ENCODE measurements at regions not wholly inside any gene's neighbourhood (a gene's known extent, or its start where the extent isn't known, plus 50 kb on each side); places are given as distances from the start of the nearest gene placed in this dataset.
A peak's percentile ranks its signal among the peaks of the same experiment; 100 is the strongest.

GRCh38 chr1:87179851-87180519 lies 148.7 kb upstream of the LMO4 start:
- no peak for ATAC-seq (replicated peaks in 6 of 8)
- Histone ChIP-seq H3K4me3 (no peak overlapping the region), H3K27ac (no peak overlapping the region), H3K4me1 (replicated peaks in 1 of 2) (peaks cover 0 to 3% of the 10 kb centered on the region in 2 donors)
- 18 to 89% (median 71%) methylated on average over 2 to 8 of the region's 8 CpGs; no CpG with 5 or more reads in 2 of the 10 experiments for WGBS, 10 experiments
- in situ Hi-C loops (cut with MboI; ENCODE audit: low pct_unique_long_range_greater_than_20kb in 2 of 9, low sequenced_read_pairs in 9 of 9, unreplicated experiment in 9 of 9), result no loop called here

- no peak for ATAC-seq (replicated peaks in 6 of 8)
- Histone ChIP-seq H3K4me3 (no peak overlapping the region), H3K27ac (no peak overlapping the region), H3K4me1 (replicated peaks in 1 of 2) (peaks cover 0 to 3% of the 10 kb centered on the region in 2 donors)
- in situ Hi-C loops (cut with MboI; ENCODE audit: low pct_unique_long_range_greater_than_20kb in 2 of 9, low sequenced_read_pairs in 9 of 9, unreplicated experiment in 9 of 9), result no loop called here
- WGBS, 10 experiments, result 40 to 100% (median 86%) methylated on average over 1 to 3 of the region's 3 CpGs; no CpG with 5 or more reads in 4 of the 10 experiments
Measured at GRCh38 chr1:87180682-87181081, 148.0 kb upstream of the LMO4 start.

DNA sequence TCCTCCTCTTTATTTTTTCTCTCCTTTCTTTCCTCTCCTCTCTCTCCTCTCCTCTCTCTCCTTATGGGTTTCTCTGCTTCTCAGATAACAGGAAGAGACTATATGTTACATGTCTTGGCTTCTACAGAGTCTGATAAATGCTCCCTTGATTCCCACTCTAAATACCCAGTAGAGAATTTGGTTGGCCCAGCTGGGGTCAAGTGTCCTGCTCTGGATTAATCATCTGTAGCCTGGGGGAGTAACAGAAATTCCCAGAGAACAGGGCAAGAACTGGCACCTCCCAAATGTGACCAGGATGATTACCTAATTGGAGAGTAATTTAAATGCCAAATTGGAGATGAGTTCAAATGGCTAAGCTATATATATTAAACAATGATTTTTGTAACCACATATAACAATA lies 146.1 kb upstream of the LMO4 start:
- Histone ChIP-seq H3K27ac (no peak overlapping the region), H3K4me1 (replicated peaks in 1 of 2) (peaks cover 0 to 3% of the 10 kb centered on the region in 2 donors), H3K4me3 (no peak overlapping the region)
- ATAC-seq (replicated peaks in 6 of 8), result peak in 2 of 8 experiments; percentile 45 to 62
- in situ Hi-C loops (cut with MboI; ENCODE audit: low pct_unique_long_range_greater_than_20kb in 2 of 9, low sequenced_read_pairs in 9 of 9, unreplicated experiment in 9 of 9), result no loop called here

GRCh38 chr1:87185077-87185476 lies 143.6 kb upstream of the LMO4 start:
- 81 to 100% (median 97%) methylated on average over 1 to 4 of the region's 4 CpGs; no CpG with 5 or more reads in 1 of the 10 experiments for WGBS, 10 experiments
- no peak for ATAC-seq (replicated peaks in 6 of 8)
- H3K4me1 ChIP-seq (replicated peaks in 1 of 2), result peaks cover 0 to 3% of the 10 kb centered on the region in 2 donors
- no peak overlapping the region for H3K4me3 ChIP-seq
- in situ Hi-C loops (cut with MboI; ENCODE audit: low pct_unique_long_range_greater_than_20kb in 2 of 9, low sequenced_read_pairs in 9 of 9, unreplicated experiment in 9 of 9), result no loop called here
- H3K27ac ChIP-seq, result no peak overlapping the region

- ATAC-seq (replicated peaks in 6 of 8), result no peak
Measured at GRCh38 chr1:87186346-87186745, 142.3 kb upstream of the LMO4 start.

GRCh38 chr1:87188640-87189039 lies 140.0 kb upstream of the LMO4 start:
- peak in 3 of 8 experiments; percentile 56 to 91 (median 79) for ATAC-seq (replicated peaks in 6 of 8)
- no peak overlapping the region for H3K4me3 ChIP-seq
- H3K27ac ChIP-seq, result no peak overlapping the region
- in situ Hi-C loops (cut with MboI; ENCODE audit: low pct_unique_long_range_greater_than_20kb in 2 of 9, low sequenced_read_pairs in 9 of 9, unreplicated experiment in 9 of 9), result no loop called here
- WGBS, 10 experiments, result 0 to 95% (median 88%) methylated on average over 1 to 3 of the region's 3 CpGs; no CpG with 5 or more reads in 3 of the 10 experiments
- H3K4me1 ChIP-seq (replicated peaks in 1 of 2), result no peaks in the 10 kb centered on the region

More at GRCh38 chr1:87186346-87186745, 142.3 kb upstream of the LMO4 start:
- H3K4me1 ChIP-seq (replicated peaks in 1 of 2), result peaks cover 0 to 3% of the 10 kb centered on the region in 2 donors
- WGBS, 10 experiments, result 83 to 100% (median 91%) methylated on average over 2 to 3 of the region's 3 CpGs; no CpG with 5 or more reads in 3 of the 10 experiments
- H3K4me3 ChIP-seq, result no peak overlapping the region
- in situ Hi-C loops (cut with MboI; ENCODE audit: low pct_unique_long_range_greater_than_20kb in 2 of 9, low sequenced_read_pairs in 9 of 9, unreplicated experiment in 9 of 9), result no loop called here
- H3K27ac ChIP-seq, result no peak overlapping the region

DNA sequence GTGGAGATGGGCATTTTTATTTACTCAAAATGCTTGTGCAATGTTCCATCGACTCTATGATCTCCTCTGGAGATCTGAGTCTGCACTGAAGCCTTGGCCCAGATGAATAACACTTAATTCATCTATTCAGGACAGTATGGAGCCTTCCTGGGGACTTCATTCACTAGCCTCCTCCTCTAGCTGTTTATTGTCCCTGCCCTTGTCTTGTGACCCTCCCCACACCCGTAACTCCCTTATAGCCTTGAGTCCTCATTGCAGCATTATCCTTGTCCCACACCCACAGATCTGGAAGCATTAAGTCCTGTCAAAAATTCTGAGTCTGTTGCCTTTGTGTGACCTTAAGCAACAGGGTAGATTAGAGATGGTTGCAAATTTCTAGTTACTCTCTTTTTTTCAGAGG lies 138.3 kb upstream of the LMO4 start:
- in situ Hi-C loops (cut with MboI; ENCODE audit: low pct_unique_long_range_greater_than_20kb in 2 of 9, low sequenced_read_pairs in 9 of 9, unreplicated experiment in 9 of 9), result no loop called here
- 29 to 100% (median 76%) methylated on average over 1 to 2 of the region's 2 CpGs; no CpG with 5 or more reads in 2 of the 10 experiments for WGBS, 10 experiments
- H3K4me3 ChIP-seq, result no peak overlapping the region
- H3K27ac ChIP-seq, result no peak overlapping the region
- H3K4me1 ChIP-seq (replicated peaks in 1 of 2), result no peaks in the 10 kb centered on the region
- ATAC-seq (replicated peaks in 6 of 8), result peak in 2 of 8 experiments; percentile 54 to 58

DNA sequence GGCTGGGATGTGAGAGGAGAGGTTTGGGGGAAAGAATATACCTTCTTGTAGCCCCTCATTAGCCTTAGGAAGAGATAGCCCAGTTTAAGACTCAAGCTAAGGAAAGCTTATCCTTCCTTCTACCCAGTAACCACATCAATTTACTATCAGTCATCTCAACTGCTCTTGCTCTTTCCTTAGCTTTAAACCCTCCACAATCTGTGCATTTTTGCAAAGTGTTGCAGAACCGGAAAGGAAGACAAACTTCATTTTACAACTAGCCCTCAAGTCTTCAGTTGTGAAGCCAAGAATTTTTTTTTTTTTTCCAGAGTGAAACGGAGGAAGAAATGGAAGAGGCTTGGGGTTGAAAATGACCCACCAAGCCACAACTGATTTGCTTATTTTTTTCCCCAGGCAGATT lies 137.0 kb upstream of the LMO4 start:
- H3K4me3 ChIP-seq, result no peak overlapping the region
- H3K27ac ChIP-seq, result no peak overlapping the region
- in situ Hi-C loops (cut with MboI; ENCODE audit: low pct_unique_long_range_greater_than_20kb in 2 of 9, low sequenced_read_pairs in 9 of 9, unreplicated experiment in 9 of 9), result no loop called here
- ATAC-seq (replicated peaks in 6 of 8), result no peak
- no peaks in the 10 kb centered on the region for H3K4me1 ChIP-seq (replicated peaks in 1 of 2)
- 75 to 100% (median 87%) methylated on average over 1 to 2 of the region's 2 CpGs; no CpG with 5 or more reads in 2 of the 10 experiments for WGBS, 10 experiments

DNA sequence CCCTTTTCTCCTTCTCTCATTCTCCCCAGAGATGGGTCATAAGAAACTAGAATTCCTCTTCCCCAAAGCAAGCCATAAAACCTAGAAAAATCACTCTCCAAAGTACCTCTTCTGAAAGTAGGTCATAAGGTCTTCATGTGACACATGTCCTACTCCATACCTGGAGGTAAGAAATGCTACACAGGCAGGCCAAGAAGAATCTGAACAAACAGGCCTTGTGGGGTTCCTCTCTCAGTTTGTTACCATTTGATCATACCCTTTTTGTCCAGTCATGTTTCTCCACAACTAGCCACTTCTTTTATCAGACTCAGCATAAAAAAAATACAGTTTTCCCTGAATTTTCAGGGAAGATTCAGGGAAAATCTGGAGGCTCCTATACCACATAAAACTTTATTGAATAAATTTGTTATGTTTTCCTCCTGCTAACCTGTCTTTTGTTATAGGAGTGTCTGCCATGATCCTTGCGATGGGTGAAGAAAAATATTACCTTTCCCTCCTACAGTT lies 134.4 kb upstream of the LMO4 start:
- in situ Hi-C loops (cut with MboI; ENCODE audit: low pct_unique_long_range_greater_than_20kb in 2 of 9, low sequenced_read_pairs in 9 of 9, unreplicated experiment in 9 of 9), result no loop called here
- Histone ChIP-seq H3K4me1 (replicated peaks in 1 of 2) (no peaks in the 10 kb centered on the region), H3K27ac (no peak overlapping the region), H3K4me3 (no peak overlapping the region)
- WGBS, 10 experiments, result 78 to 100% (median 100%) methylated on average over 1 of the region's 1 CpG; no CpG with 5 or more reads in 1 of the 10 experiments
- no peak for ATAC-seq (replicated peaks in 6 of 8)

- in situ Hi-C loops (cut with MboI; ENCODE audit: low pct_unique_long_range_greater_than_20kb in 2 of 9, low sequenced_read_pairs in 9 of 9, unreplicated experiment in 9 of 9), result no loop called here
- H3K27ac ChIP-seq, result no peak overlapping the region
- no peak overlapping the region for H3K4me3 ChIP-seq
- ATAC-seq (replicated peaks in 6 of 8), result no peak
- H3K4me1 ChIP-seq (replicated peaks in 1 of 2), result no peaks in the 10 kb centered on the region
Measured at GRCh38 chr1:87194856-87195255, 133.8 kb upstream of the LMO4 start.

DNA sequence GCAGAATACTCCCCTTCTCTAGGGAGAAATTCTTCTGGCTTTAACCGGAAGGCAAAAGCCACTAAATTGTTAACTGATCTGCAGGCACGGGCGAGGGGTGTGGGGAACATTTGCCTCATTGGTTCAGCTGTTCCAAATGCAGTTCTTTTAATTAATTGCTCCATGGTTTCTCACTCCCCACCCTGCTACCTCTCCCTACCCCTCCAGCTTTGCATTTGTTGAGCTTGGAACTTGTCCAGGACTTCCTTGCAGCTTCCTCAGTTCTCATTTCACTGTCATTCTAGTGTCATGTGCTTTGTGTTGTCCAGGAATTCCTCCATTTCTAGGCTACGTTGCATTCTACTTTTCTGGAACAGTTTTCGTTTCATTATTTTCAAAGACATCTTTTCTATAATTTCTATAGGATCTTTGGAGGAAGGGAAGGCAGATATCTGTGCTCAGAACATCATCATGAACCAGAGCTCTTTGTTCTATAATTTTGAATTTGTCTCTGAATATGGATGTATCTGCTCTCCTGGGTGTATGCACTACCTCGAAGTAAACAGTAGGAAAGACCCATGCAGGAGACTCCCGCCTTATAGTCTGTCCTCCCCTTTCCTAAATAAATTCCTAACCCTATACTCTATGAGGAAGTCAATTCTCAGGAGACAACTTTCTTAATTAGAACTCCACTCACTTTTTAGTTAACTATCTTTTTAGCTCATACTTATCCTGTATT lies 132.4 kb upstream of the LMO4 start:
- 5 to 96% (median 84%) methylated on average over 1 to 7 of the region's 7 CpGs; no CpG with 5 or more reads in 1 of the 10 experiments for WGBS, 10 experiments
- Histone ChIP-seq H3K4me3 (no peak overlapping the region), H3K27ac (no peak overlapping the region), H3K4me1 (replicated peaks in 1 of 2) (peaks cover 8 to 11% of the 10 kb centered on the region in 2 donors)
- in situ Hi-C loops (cut with MboI; ENCODE audit: low pct_unique_long_range_greater_than_20kb in 2 of 9, low sequenced_read_pairs in 9 of 9, unreplicated experiment in 9 of 9), result no loop called here
- ATAC-seq (replicated peaks in 6 of 8), result peak in 3 of 8 experiments; percentile 88 to 95 (median 90)

- no peak for ATAC-seq (replicated peaks in 6 of 8)
- H3K27ac ChIP-seq, result no peak overlapping the region
- H3K4me3 ChIP-seq, result no peak overlapping the region
- in situ Hi-C loops (cut with MboI; ENCODE audit: low pct_unique_long_range_greater_than_20kb in 2 of 9, low sequenced_read_pairs in 9 of 9, unreplicated experiment in 9 of 9), result no loop called here
- WGBS, 10 experiments, result 8 to 100% (median 72%) methylated on average over 1 to 2 of the region's 2 CpGs
- H3K4me1 ChIP-seq (replicated peaks in 1 of 2), result peaks cover 10 to 11% of the 10 kb centered on the region in 2 donors
Measured at GRCh38 chr1:87197156-87197555, 131.5 kb upstream of the LMO4 start.

- 49 to 100% (median 81%) methylated on average over 1 to 2 of the region's 2 CpGs; no CpG with 5 or more reads in 1 of the 10 experiments for WGBS, 10 experiments
- in situ Hi-C loops (cut with MboI; ENCODE audit: low pct_unique_long_range_greater_than_20kb in 2 of 9, low sequenced_read_pairs in 9 of 9, unreplicated experiment in 9 of 9), result no loop called here
- peaks cover 10 to 16% of the 10 kb centered on the region in 2 donors for H3K4me1 ChIP-seq (replicated peaks in 1 of 2)
- H3K27ac ChIP-seq, result no peak overlapping the region
- no peak for ATAC-seq (replicated peaks in 6 of 8)
- no peak overlapping the region for H3K4me3 ChIP-seq
Measured at GRCh38 chr1:87197641-87198040, 131.0 kb upstream of the LMO4 start.

Data from motor neuron (in vitro differentiated cells).